ENCODE measurements at regions not wholly inside any gene's neighbourhood (a gene's known extent, or its start where the extent isn't known, plus 50 kb on each side); places are given as distances from the start of the nearest gene placed in this dataset.

GRCh38 chr18:54717673-54718407, 110.4 kb upstream of the RAB27B start:
- Histone ChIP-seq H3K9ac (ENCODE audit: low read length) (no peak overlapping the region), H3K4me1 (ENCODE audit: control insufficient read depth, insufficient read depth, low read length) (no peaks in the 10 kb centered on the region), H3K9me3 (ENCODE audit: control insufficient read depth, low read length) (no peaks in the 10 kb centered on the region), H3K36me3 (ENCODE audit: control insufficient read depth, insufficient read depth, low read length, severe bottlenecking) (no peaks in the 10 kb centered on the region), H3K4me3 (ENCODE audit: low read length) (no peak overlapping the region), H3K27me3 (replicated peaks; ENCODE audit: control insufficient read depth, insufficient read depth, low read length) (no peaks in the 10 kb centered on the region)
- DNase-seq (ENCODE audit: low read depth) = no peak

- no peaks in the 10 kb centered on the region for H3K4me1 ChIP-seq (ENCODE audit: control insufficient read depth, insufficient read depth, low read length)
- no peak overlapping the region for H3K9ac ChIP-seq (ENCODE audit: low read length)
- H3K4me3 ChIP-seq (ENCODE audit: low read length) = no peak overlapping the region
- no peaks in the 10 kb centered on the region for H3K27me3 ChIP-seq (replicated peaks; ENCODE audit: control insufficient read depth, insufficient read depth, low read length)
- no peak for DNase-seq (ENCODE audit: low read depth)
- H3K36me3 ChIP-seq (ENCODE audit: control insufficient read depth, insufficient read depth, low read length, severe bottlenecking) = no peaks in the 10 kb centered on the region
- H3K9me3 ChIP-seq (ENCODE audit: control insufficient read depth, low read length) = no peaks in the 10 kb centered on the region
Measured at GRCh38 chr18:54718408-54718773, 109.9 kb upstream of the RAB27B start.

- Histone ChIP-seq H3K4me3 (ENCODE audit: low read length) (no peak overlapping the region), H3K9me3 (ENCODE audit: control insufficient read depth, low read length) (no peaks in the 10 kb centered on the region), H3K27me3 (replicated peaks; ENCODE audit: control insufficient read depth, insufficient read depth, low read length) (no peaks in the 10 kb centered on the region), H3K4me1 (ENCODE audit: control insufficient read depth, insufficient read depth, low read length) (no peaks in the 10 kb centered on the region), H3K9ac (ENCODE audit: low read length) (no peak overlapping the region), H3K36me3 (ENCODE audit: control insufficient read depth, insufficient read depth, low read length, severe bottlenecking) (no peaks in the 10 kb centered on the region)
- DNase-seq (ENCODE audit: low read depth) = no peak
Measured at GRCh38 chr18:54720620-54721019, 107.7 kb upstream of the RAB27B start.

- Histone ChIP-seq H3K9me3 (ENCODE audit: control insufficient read depth, low read length) (no peaks in the 10 kb centered on the region), H3K9ac (ENCODE audit: low read length) (no peak overlapping the region), H3K4me3 (ENCODE audit: low read length) (no peak overlapping the region)
Measured at GRCh38 chr18:54726143-54726542, 102.1 kb upstream of the RAB27B start.

GRCh38 chr18:54734059-54734458, 94.2 kb upstream of the RAB27B start:
- DNase-seq (ENCODE audit: low read depth) = peak; percentile 87

More at GRCh38 chr18:54726143-54726542, 102.1 kb upstream of the RAB27B start:
- Histone ChIP-seq H3K4me1 (ENCODE audit: control insufficient read depth, insufficient read depth, low read length) (no peaks in the 10 kb centered on the region), H3K27me3 (replicated peaks; ENCODE audit: control insufficient read depth, insufficient read depth, low read length) (no peaks in the 10 kb centered on the region), H3K36me3 (ENCODE audit: control insufficient read depth, insufficient read depth, low read length, severe bottlenecking) (no peaks in the 10 kb centered on the region)
- no peak for DNase-seq (ENCODE audit: low read depth)

GRCh38 chr18:54736981-54737380, 91.3 kb upstream of the RAB27B start:
- no peak overlapping the region for H3K4me3 ChIP-seq (ENCODE audit: low read length)
- H3K9me3 ChIP-seq (ENCODE audit: control insufficient read depth, low read length) = no peaks in the 10 kb centered on the region
- no peak overlapping the region for H3K9ac ChIP-seq (ENCODE audit: low read length)
- DNase-seq (ENCODE audit: low read depth) = no peak
- H3K4me1 ChIP-seq (ENCODE audit: control insufficient read depth, insufficient read depth, low read length) = peaks cover 16% of the 10 kb centered on the region
- H3K27me3 ChIP-seq (replicated peaks; ENCODE audit: control insufficient read depth, insufficient read depth, low read length) = no peaks in the 10 kb centered on the region
- H3K36me3 ChIP-seq (ENCODE audit: control insufficient read depth, insufficient read depth, low read length, severe bottlenecking) = no peaks in the 10 kb centered on the region

More at GRCh38 chr18:54734059-54734458, 94.2 kb upstream of the RAB27B start:
- H3K36me3 ChIP-seq (ENCODE audit: control insufficient read depth, insufficient read depth, low read length, severe bottlenecking) = no peaks in the 10 kb centered on the region
- no peaks in the 10 kb centered on the region for H3K9me3 ChIP-seq (ENCODE audit: control insufficient read depth, low read length)
- H3K4me1 ChIP-seq (ENCODE audit: control insufficient read depth, insufficient read depth, low read length) = peaks cover 10% of the 10 kb centered on the region
- no peaks in the 10 kb centered on the region for H3K27me3 ChIP-seq (replicated peaks; ENCODE audit: control insufficient read depth, insufficient read depth, low read length)
- no peak overlapping the region for H3K4me3 ChIP-seq (ENCODE audit: low read length)
- H3K9ac ChIP-seq (ENCODE audit: low read length) = no peak overlapping the region

GRCh38 chr18:54737986-54738385, 90.3 kb upstream of the RAB27B start:
- Histone ChIP-seq H3K27me3 (replicated peaks; ENCODE audit: control insufficient read depth, insufficient read depth, low read length) (no peaks in the 10 kb centered on the region), H3K4me3 (ENCODE audit: low read length) (no peak overlapping the region), H3K36me3 (ENCODE audit: control insufficient read depth, insufficient read depth, low read length, severe bottlenecking) (no peaks in the 10 kb centered on the region), H3K9ac (ENCODE audit: low read length) (no peak overlapping the region), H3K4me1 (ENCODE audit: control insufficient read depth, insufficient read depth, low read length) (peaks cover 26% of the 10 kb centered on the region), H3K9me3 (ENCODE audit: control insufficient read depth, low read length) (no peaks in the 10 kb centered on the region)
- peak; percentile 54 for DNase-seq (ENCODE audit: low read depth)

- Histone ChIP-seq H3K36me3 (ENCODE audit: control insufficient read depth, insufficient read depth, low read length, severe bottlenecking) (no peaks in the 10 kb centered on the region), H3K4me3 (ENCODE audit: low read length) (no peak overlapping the region), H3K9ac (ENCODE audit: low read length) (no peak overlapping the region), H3K4me1 (ENCODE audit: control insufficient read depth, insufficient read depth, low read length) (peaks cover 21% of the 10 kb centered on the region), H3K27me3 (replicated peaks; ENCODE audit: control insufficient read depth, insufficient read depth, low read length) (no peaks in the 10 kb centered on the region), H3K9me3 (ENCODE audit: control insufficient read depth, low read length) (no peaks in the 10 kb centered on the region)
- peak; percentile 34 for DNase-seq (ENCODE audit: low read depth)
Measured at GRCh38 chr18:54739476-54739875, 88.8 kb upstream of the RAB27B start.

- Histone ChIP-seq H3K9ac (ENCODE audit: low read length) (no peak overlapping the region), H3K9me3 (ENCODE audit: control insufficient read depth, low read length) (no peaks in the 10 kb centered on the region), H3K27me3 (replicated peaks; ENCODE audit: control insufficient read depth, insufficient read depth, low read length) (no peaks in the 10 kb centered on the region), H3K4me1 (ENCODE audit: control insufficient read depth, insufficient read depth, low read length) (peaks cover 21% of the 10 kb centered on the region), H3K36me3 (ENCODE audit: control insufficient read depth, insufficient read depth, low read length, severe bottlenecking) (no peaks in the 10 kb centered on the region), H3K4me3 (ENCODE audit: low read length) (no peak overlapping the region)
- peak; percentile 79 for DNase-seq (ENCODE audit: low read depth)
Measured at GRCh38 chr18:54740136-54740846, 88.0 kb upstream of the RAB27B start.

GRCh38 chr18:54742120-54742519, 86.2 kb upstream of the RAB27B start:
- Histone ChIP-seq H3K36me3 (ENCODE audit: control insufficient read depth, insufficient read depth, low read length, severe bottlenecking) (no peaks in the 10 kb centered on the region), H3K4me1 (ENCODE audit: control insufficient read depth, insufficient read depth, low read length) (peaks cover 21% of the 10 kb centered on the region), H3K9ac (ENCODE audit: low read length) (no peak overlapping the region), H3K4me3 (ENCODE audit: low read length) (no peak overlapping the region), H3K27me3 (replicated peaks; ENCODE audit: control insufficient read depth, insufficient read depth, low read length) (no peaks in the 10 kb centered on the region), H3K9me3 (ENCODE audit: control insufficient read depth, low read length) (no peaks in the 10 kb centered on the region)
- no peak for DNase-seq (ENCODE audit: low read depth)

GRCh38 chr18:54742659-54743604, 85.3 kb upstream of the RAB27B start:
- Histone ChIP-seq H3K4me3 (ENCODE audit: low read length) (no peak overlapping the region), H3K36me3 (ENCODE audit: control insufficient read depth, insufficient read depth, low read length, severe bottlenecking) (no peaks in the 10 kb centered on the region), H3K4me1 (ENCODE audit: control insufficient read depth, insufficient read depth, low read length) (peaks cover 21% of the 10 kb centered on the region), H3K9me3 (ENCODE audit: control insufficient read depth, low read length) (no peaks in the 10 kb centered on the region), H3K27me3 (replicated peaks; ENCODE audit: control insufficient read depth, insufficient read depth, low read length) (no peaks in the 10 kb centered on the region), H3K9ac (ENCODE audit: low read length) (no peak overlapping the region)
- DNase-seq (ENCODE audit: low read depth) = peak; percentile 94

All from adipocyte (in vitro differentiated cells).